Stimulated activated CD4-positive, alpha-beta T cell treated with anti-CD3 and anti-CD28 coated beads, Interleukin-12 subunit alpha, Interleukin-12 subunit beta, amount 100 ng/mL, for 4 hours (primary cell): ENCODE measurements at regions not wholly inside any gene's neighbourhood (a gene's known extent, or its start where the extent isn't known, plus 50 kb on each side); places are given as distances from the start of the nearest gene placed in this dataset.
"Not testable (repeated sequence)": the region's sequence is repeated elsewhere in the genome, so short reads cannot be mapped to it uniquely, and the experiment has no call there.

Experiments
- DNase-seq: peaks from one replicate; pipeline ENCODE4 v3.0.0-alpha.2; 2020

GRCh38 chr12:93081810-93082165 lies 152.7 kb upstream of the EEA1 start:
- DNase-seq, result no peak

GRCh38 chr12:93085383-93086287 lies 156.5 kb upstream of the EEA1 start:
- DNase-seq, result no peak

GRCh38 chr12:93086288-93086727 lies 157.2 kb upstream of the EEA1 start:
- DNase-seq, result no peak

- DNase-seq, result no peak
Measured at GRCh38 chr12:93087840-93088610, 158.9 kb upstream of the EEA1 start.

GRCh38 chr12:93089805-93090569 lies 160.9 kb upstream of the EEA1 start:
- no peak for DNase-seq

GRCh38 chr12:93090731-93091172 lies 161.7 kb upstream of the EEA1 start:
- no peak for DNase-seq

GRCh38 chr12:93091886-93092648 lies 163.0 kb upstream of the EEA1 start:
- DNase-seq, result no peak

- DNase-seq, result no peak
Measured at GRCh38 chr12:93092649-93092945, 163.5 kb upstream of the EEA1 start.

GRCh38 chr12:93093243-93093642 lies 164.1 kb upstream of the EEA1 start:
- DNase-seq, result no peak

GRCh38 chr12:93094222-93094621 lies 165.1 kb upstream of the EEA1 start:
- DNase-seq, result not testable (repeated sequence)

- DNase-seq, result no peak
Measured at GRCh38 chr12:93094988-93095737, 166.1 kb upstream of the EEA1 start.

- no peak for DNase-seq
Measured at GRCh38 chr12:93097417-93097816, 168.3 kb upstream of the EEA1 start.

- peak; percentile 53 for DNase-seq
Measured at GRCh38 chr12:93098077-93098476, 169.0 kb upstream of the EEA1 start.

- DNase-seq, result no peak
Measured at GRCh38 chr12:93099792-93100191, 170.7 kb upstream of the EEA1 start.

- DNase-seq, result no peak
Measured at GRCh38 chr12:93100610-93101009, 171.5 kb upstream of the EEA1 start.

GRCh38 chr12:93101367-93101766 lies 172.3 kb upstream of the EEA1 start:
- DNase-seq, result no peak

- no peak for DNase-seq
Measured at GRCh38 chr12:93102312-93102711, 173.2 kb upstream of the EEA1 start.

GRCh38 chr12:93102744-93103143 lies 173.6 kb upstream of the EEA1 start:
- no peak for DNase-seq

GRCh38 chr12:93103154-93103553 lies 174.1 kb upstream of the EEA1 start:
- DNase-seq, result no peak

- no peak for DNase-seq
Measured at GRCh38 chr12:93104535-93104934, 175.4 kb upstream of the EEA1 start.

- DNase-seq, result no peak
Measured at GRCh38 chr12:93106910-93107309, 177.8 kb upstream of the EEA1 start.
